Stimulated activated CD4-positive, alpha-beta T cell treated with anti-CD3 and anti-CD28 coated beads, Interleukin-15, amount 100 ng/mL, for 48 hours (primary cell): ENCODE measurements at regions not wholly inside any gene's neighbourhood (a gene's known extent, or its start where the extent isn't known, plus 50 kb on each side); places are given as distances from the start of the nearest gene placed in this dataset.

Source experiments
- DNase-seq, 2 donors: peaks; one replicate each; pipeline ENCODE4 v3.0.0-alpha.2; 2020; ENCODE audit warnings: low read depth in 2 of 2

DNA sequence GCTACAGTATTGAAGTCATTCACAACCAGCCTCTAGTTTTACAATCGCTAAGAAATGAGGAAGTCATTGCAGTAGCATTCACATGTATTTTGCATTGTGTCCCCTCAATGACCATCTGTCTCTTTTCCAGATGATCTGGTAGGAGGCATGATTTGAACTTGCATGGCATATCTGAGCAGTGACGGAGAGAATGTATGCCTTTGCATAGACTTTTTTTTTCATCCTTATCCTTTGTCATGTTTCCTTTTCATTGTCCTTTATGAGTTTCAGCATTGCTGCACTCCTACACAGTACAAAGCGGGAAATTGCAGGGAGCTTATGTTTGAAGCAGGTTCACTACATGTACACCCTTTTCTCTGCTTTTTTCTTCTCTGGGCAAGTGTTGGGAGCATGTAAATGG is 516.4 kb upstream of the GRIA3 start:
- DNase-seq: no peak

DNA sequence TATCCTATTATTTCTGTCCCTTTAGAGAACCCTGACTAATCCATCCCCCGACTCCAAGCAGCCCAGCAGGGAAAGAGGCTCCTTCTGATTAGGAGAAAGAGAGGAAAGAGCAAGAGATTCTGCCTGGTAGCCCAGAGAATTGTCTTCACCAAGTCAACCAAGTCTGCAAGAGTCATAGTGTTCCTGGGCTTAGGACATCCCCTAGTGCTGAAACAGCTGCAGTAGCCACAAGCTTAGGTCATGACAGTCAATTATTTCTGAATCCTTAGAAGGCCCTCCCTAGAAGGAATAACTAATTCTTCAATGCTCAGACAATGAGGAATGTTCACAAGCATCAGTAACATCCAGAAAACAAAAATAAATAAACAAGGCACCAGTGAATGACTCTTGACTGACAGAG is 480.3 kb upstream of the GRIA3 start:
- no peak for DNase-seq

DNA sequence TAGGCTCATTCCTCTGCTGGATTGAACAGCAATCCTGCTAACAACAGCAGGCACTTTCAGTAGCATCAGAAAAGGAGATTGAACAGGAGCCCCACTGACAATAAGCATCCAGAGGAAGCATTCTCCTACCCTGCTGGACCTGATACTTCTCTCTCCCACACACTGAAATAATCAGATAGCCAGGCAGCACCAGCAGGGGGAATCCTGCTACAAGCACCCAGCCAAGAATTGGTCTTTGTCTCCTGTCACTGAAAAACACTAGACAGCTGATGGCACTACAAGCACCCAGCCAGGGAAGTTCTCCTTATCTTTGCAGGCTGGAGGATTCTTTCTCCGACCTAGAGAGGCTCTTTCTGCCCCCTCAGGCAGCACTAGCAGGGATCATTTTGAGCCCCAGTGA is 444.3 kb upstream of the GRIA3 start:
- DNase-seq: no peak

DNA sequence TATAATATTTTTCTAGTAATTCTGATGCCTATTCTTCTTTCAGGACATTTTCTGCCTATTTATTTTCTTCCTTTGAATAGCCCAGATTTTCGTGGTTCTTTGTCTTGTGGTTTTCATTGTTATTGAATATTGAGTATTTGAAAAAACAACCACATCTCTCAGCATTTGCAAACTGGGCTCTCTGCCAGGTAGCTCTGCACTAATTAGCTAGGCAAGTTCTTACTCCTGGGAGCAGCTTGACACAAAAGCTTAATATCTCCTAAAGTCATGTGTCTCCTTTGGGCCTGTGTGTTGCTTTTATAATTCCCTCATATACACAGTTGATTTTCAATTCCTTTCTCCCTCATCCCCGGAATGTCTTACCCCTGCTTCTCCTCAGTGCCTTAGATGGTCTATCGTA is 413.5 kb upstream of the GRIA3 start:
- DNase-seq: no peak

DNA sequence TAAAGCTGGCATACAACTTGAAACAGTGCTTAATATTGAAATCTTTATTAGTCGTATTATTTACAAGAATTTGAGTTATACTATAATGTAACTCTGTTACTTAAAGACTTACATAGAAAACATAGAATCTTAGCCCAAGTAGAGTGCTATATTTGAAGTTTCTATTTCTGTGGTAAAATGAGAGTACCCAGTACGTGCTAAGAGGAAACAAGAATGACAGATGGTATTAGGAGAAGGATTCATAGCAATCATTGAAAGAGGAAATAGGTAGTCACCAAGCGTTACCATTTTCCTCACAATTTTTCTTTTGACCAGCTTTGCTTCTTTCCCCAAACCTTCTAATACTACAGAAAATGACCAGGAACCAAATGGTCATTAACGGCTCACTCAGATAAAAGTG is 412.1 kb upstream of the GRIA3 start:
- DNase-seq: no peak

DNA sequence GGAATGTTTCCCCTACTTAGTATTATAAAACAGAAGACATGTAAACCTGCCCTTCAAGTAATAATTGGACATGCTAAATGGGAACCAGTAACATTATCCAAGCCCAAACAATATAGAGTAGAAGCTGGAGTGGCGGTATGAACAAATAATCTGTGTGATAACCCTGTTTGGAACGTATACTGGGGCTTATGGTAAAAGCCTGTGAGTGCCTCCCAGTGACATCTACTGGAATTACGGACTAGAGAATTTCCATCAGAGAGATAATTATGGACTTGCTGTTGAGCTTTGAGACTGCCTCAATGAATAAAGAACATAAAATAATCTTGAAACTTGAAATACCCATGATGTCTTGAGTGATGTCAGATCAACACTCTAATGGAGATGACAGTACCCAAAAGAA is 406.3 kb upstream of the GRIA3 start:
- DNase-seq: no peak

DNA sequence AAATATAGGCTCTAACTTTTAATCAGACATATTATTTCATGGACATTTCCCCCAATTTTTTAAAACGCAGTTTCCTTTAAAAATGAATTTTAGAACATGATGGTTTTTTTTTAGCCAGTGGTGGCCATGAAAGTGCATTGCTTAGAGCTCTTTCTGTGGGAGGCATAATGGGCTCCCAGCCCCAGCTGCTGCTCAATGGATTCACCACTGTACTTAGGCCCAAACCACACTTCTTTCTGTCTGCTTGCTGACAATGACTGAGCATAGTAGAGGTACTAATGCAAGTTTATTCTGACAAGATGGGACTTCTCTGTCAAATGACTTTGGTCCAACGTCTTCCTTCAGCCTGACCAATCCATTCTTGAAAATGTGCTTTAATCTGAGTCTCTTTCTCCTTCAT is 400.2 kb upstream of the GRIA3 start:
- DNase-seq: no peak

DNA sequence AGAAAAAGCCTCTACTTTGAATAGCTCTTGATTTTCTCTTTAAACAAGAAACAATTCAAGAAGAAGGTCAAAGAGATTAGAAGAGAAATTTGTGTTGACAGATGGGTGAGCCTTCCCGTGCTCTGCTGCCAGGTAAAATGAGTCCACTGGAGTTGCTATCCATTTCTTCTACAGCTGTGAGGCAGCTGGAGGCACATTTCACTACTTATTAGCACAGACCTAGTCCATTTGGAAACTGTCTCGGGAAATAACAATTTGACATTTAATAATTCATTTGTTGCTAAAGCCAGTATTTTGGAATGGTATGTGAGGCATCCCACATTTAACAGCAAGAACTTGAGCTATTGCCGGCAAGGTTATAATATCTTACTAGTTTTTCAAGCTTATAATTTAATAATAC is 396.8 kb upstream of the GRIA3 start:
- DNase-seq: no peak

DNA sequence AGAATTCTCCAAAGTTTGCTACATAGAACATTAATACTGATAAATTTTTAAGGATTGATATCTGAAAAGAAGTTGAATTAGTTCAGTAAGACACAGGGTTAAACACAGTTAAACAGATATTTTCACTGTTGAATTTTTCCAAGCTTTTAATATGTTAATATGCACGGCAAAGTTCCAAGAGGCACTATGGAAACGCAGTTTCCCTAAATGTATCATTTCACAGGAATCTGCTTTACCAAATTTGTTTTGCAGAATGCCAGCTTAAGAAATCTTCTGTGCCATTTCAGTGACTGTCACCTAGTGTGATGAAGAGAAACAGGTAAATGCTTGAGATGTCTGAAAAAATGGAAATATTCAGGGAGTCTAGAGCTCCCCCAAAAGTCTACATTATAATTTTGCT is 395.9 kb upstream of the GRIA3 start:
- no peak for DNase-seq

DNA sequence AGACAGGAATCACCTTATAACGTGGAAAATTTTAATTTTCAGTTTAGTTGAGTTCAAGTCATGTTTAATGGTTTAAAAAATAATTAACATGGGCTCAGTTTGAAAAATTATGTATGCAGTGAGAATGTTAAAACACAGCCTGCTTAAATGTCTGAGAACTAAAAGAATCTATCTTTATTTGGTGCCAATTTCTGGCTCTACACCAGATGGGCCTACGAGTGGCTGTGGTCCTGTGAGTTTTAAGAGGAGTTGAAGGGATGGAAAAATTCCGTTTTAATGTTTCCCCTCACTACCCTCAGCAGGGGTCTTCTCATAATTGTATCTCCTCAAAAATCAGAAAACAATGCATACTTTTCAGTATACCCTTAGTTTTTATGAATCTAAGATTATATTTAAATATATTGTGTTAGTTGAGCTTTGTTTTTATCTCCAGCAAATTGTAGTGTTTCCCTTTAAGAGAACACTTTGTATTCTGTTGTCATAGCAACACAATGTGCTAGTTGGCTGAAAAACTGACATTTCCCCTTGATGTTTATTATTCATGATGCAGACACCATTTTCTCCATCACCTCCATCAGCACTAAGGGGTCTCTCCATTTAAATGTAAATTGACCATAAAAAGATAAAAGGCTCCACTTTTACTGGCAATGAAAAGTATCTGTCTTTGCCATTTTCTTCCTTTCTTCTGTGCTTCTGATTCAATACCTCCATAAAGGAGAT is 393.5 kb upstream of the GRIA3 start:
- DNase-seq: no peak

DNA sequence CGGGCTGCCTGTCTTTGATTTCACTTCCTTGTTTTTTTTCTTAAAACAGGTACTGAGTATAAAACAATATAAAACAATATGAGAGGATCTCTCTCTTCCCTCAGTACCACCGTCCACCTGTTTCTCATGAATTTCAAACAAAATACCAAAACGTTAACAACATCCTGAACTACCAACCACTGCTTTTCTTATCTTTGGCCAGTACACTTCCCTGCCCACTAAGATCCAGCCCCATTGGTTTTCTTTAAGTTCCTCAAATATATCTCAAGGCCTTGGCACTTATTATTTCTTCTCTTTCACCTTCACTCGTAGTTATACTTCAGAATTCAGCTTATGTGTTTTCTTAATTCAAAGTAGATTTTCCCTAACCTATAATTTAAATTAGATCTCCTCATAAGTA is 370.2 kb upstream of the GRIA3 start:
- no peak for DNase-seq

DNA sequence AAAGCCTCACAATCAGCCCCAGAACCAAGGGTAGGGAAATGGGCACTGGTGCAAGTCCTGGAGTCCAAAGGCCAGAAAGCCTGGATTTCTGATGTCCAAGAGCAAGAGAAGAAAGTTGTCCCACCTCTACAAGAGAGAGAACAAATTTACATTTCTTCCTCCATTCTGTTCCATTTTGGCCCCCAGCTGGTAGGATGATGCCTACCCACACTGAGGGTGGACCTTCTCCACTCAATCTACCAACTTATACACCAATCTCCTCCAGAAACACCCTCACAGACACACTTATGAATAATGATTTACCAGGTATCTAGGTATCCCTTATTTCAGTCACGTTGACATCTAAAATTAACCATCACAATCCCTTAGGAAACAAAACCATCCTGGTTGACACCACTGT is 367.8 kb upstream of the GRIA3 start:
- DNase-seq: no peak

DNA sequence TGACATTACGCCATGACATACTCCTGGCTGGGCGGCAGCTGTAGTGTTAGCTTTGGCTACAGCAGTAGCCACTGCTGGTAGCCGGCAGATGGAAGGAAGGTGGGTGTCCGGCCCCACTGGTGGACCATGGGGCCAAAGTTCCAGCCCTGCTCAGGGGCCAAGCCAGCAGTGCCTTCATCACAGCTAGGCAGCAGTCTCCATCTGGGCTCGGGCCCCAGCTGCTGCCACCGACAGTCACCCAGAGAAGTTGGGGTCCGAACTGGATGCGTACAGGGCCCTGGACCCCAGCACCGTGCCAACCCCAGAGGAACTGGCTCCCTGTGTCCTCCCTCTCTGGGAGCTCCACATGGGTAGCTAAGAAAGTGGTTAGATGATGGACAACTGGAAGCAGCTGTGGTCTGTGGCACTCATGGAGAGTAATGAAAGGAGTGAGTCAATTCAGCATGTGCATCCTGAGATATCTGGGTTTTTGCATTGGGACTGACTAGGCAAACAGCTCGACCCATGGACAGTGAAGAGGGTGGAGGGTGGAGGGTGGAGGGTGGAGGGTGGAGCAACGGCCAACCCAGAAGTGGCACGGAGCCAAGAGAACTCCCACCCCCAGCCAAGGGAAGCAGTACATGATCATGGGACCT is 366.6 kb upstream of the GRIA3 start:
- no peak for DNase-seq

DNA sequence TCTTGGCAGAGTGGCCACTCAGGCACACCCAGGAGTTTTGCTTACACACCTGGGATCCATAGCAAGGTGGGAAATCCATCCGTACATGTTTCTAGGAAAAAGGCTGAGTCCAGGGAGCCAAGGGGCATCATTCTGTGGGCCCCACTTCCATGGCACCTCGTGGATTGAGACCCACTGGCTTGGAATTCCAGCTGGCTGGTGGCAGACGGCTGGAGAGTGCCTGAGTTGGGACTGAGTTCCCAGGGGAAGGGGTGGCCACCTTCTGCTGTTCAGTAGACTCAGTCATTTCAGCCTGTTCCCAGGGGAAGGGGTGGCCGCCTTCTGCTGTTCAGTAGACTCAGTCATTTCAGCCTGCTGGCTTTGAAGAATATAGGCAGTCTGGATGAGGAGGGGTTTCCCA is 366.0 kb upstream of the GRIA3 start:
- no peak for DNase-seq

DNA sequence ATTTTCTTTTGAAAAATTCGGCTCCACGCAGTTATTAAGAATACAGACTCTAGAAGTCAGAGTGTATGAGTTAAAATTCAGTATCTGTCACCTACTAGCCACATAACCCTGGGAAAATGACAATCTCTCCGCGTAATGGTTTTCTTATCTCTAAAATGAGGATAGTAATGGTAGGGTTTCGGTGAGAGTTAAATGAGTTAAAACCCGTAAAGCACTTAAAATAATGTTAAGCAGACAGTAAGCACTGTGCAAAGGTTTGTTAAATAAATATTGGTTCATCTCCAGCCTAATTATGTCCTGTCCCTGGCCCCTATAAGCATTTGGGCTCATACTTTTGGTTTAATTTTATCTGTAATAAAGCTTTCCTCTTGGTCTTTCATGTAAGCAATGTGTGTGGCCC is 350.8 kb upstream of the GRIA3 start:
- DNase-seq: no peak

DNA sequence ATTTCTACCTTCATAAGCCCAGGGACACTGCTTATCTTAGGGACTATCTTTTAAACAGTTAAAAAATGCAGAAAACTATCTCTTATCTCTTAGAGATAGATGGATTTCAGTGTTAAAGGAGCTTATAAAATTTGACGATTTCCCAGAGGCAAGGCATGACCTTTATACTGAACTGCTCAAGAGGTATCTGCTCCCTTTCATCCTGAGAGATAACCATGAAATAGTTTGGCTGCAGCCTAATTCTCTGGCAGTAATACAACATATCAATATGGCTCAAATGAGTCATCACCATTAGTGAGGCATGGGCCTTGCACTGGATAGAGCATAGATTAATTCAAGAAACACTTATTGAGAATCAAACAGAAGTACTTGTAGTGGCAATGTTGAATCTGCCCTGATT is 348.2 kb upstream of the GRIA3 start:
- no peak for DNase-seq

DNA sequence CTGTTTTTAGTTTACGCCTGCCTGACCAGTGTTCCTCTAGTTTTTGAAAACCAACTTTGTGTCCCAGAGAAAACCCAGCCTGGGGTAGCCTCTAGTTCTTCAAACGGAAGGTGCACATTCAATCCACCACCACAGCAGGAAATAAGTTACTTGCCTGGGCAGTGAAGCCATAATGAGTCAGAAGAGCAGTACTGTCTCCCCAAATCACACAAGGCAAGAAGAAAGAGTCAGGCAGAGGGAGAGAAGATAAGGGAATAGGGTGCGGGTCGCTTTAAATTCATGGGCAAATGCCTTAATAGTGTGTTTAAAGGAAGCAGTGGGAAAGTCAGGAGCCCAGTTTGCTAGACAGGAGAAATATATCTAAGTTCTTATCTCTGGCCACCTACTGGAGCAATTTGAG is 333.8 kb upstream of the GRIA3 start:
- DNase-seq: no peak

DNA sequence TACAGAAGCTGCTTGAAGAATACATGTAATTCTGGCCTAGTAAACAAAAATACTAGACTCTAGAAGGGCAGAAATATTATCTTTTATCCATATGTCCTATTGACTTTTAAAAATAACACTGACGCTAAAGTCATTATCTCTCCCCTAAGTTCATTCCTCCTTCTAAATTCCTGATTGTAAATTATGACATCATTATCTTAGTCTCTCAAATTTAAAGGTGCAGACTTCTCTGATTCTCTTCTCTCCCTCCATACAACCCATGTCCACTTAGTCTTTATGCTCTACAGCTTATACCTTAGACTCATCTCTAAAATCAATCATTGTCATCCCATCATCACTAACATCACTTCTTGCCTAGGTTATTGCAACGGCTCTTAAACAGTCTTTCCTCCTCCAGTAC is 327.9 kb upstream of the GRIA3 start:
- DNase-seq: no peak

DNA sequence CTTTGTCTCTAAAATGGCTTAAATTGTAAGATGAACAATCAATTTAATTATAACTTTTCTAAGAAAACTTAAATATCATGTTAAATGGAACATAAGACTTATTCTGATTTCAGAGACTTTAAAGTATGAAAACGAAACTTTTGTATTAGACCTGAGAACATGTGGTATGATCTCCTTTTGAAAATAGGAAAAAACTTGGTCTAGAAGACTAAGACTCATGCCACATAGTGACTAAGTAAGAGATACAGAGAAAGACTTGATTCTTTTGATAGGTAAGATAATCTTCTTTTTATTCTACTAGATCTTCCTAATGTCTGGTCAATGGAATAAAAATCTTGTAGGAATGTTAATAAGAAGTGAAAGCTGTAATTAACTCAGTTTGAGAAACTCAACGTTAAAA is 326.3 kb upstream of the GRIA3 start:
- DNase-seq: no peak

DNA sequence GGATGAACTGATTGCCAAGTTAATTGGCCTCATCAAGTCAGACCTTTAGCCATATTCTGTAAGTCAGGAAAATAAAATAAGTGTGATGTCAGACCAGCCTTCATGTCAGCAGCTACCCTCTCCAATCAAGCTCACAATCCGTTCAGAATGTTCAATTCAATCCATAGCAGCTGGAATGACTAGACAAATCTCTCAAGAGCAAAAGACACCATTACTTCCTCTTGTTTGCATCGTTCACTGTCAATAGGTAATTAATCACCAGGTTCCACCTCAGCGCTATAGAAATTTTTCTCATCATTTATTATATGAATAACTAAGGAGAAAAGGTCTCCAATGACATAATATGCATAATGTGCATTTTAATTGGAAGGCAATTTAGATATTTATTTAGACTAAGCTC is 321.0 kb upstream of the GRIA3 start:
- no peak for DNase-seq

DNA sequence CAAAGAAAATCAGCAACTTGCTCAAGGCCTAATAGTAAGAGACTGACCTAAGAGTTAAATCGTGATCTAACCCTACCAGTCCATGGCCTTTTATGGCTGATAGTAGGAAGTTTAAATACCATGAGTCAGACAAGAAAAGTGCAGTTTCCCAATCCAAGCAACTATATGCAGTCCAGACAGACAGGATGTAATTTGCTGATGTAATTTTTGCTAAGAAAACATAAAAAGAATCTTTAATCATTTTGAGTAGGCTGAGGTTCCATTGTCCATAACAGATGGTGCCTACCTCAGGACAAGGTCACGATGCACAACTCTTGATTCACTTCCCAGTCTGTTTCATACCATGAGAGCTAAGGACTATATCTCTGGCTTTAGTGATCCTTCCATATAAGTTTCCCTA is 317.5 kb upstream of the GRIA3 start:
- no peak for DNase-seq

DNA sequence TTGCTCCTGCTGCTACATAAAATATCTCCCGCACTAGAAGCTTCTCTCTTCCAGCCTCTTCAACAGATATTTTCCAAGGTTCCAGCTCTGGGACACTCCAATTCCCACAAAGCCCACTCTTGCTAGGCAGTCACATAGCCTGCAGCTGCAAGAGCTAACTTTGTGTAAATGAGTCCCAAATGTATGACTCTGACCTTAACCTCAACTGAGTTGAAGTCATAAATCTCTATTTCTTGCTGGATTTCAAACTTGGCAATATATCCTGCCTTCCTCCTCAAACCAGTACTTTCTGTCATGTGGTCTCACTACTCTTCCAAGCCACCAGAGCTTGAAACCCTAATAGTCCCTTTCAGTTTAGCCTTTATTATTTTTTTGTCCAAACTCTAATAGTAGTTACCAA is 315.4 kb upstream of the GRIA3 start:
- no peak for DNase-seq

DNA sequence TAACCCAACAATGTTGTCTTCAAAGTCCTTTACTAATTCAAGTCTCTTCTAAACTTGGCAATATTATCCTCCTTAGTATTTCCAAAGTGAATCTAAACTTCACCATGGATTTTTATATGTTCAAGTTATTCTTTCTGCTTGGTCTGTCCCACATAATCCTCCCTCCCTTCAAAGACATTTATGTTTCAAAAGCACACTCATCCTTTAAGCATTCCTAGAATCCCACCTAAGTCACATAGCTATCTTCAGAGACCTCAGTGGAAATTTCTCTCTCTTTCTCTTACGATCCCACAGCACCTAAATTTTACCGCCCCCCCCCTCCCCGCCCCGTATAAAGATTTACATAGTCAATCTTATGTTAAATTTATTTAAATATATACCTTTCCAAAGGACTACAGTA is 314.9 kb upstream of the GRIA3 start:
- DNase-seq: no peak

DNA sequence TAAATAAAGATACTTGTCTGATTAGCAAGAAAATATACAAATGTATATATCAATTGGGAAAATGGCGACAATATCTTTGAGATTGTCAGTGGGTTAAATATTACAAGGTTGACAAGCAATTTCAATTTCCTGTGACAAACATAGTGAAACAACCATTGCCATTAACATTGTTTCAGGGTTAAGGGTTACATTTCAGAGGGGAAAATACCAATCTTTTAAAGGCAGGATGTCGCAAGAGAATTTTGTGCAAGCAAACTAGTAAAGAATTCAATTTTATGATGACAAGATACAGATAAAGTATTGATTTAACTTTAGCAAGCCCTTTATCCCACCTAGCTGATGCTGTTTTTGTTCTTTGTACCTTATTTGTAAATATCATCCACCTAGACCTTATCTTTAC is 305.8 kb upstream of the GRIA3 start:
- DNase-seq: no peak
